Neural cell (in vitro differentiated cells): ENCODE measurements at regions not wholly inside any gene's neighbourhood (a gene's known extent, or its start where the extent isn't known, plus 50 kb on each side); places are given as distances from the start of the nearest gene placed in this dataset.

Experiments
- CTCF ChIP-seq: fragments of 450-650 bp; IDR thresholded peaks from 2 replicates; pipeline ENCODE4 v1.5.1; 2014; ENCODE audit warnings: antibody characterized with exemption, mild to moderate bottlenecking, moderate library complexity; ENCODE audit not compliant: poor library complexity, severe bottlenecking
- EP300 ChIP-seq: fragments of 450-650 bp; conservative IDR thresholded peaks from 2 replicates; pipeline ENCODE4 v1.6.1; 2014; ENCODE audit warnings: antibody characterized with exemption, mild to moderate bottlenecking, moderate library complexity; ENCODE audit not compliant: poor library complexity, severe bottlenecking
- EZH2 ChIP-seq: fragments of 200-600, 300-800 bp; shearing (Covaris generic), sonication (generic); IDR thresholded peaks from 2 replicates; pipeline ENCODE4 v1.6.1; 2014; ENCODE audit warnings: antibody characterized with exemption, low read length, borderline replicate concordance, mild to moderate bottlenecking; ENCODE audit not compliant: insufficient read depth, poor library complexity, severe bottlenecking
- POLR2AphosphoS5 ChIP-seq: IDR thresholded peaks from 2 replicates; pipeline ENCODE4 v1.6.1; 2012
- RAD21 ChIP-seq: fragments of 450-650 bp; conservative IDR thresholded peaks from 2 replicates; pipeline ENCODE4 v1.6.1; 2014; ENCODE audit warnings: antibody characterized with exemption, mild to moderate bottlenecking, moderate library complexity
- REST ChIP-seq: IDR thresholded peaks from 2 replicates; pipeline ENCODE4 v1.6.1; 2012; ENCODE audit warnings: borderline replicate concordance
- SMC3 ChIP-seq: fragments of 450-650 bp; conservative IDR thresholded peaks from 2 replicates; pipeline ENCODE4 v1.6.1; 2014; ENCODE audit warnings: antibody characterized with exemption, mild to moderate bottlenecking, moderate library complexity; ENCODE audit not compliant: poor library complexity
- TAF1 ChIP-seq: IDR thresholded peaks from 2 replicates; pipeline ENCODE4 v1.6.1; 2012; ENCODE audit warnings: low read depth

GRCh38 chr9:109641372-109641659 is 138.7 kb upstream of the PALM2AKAP2 start:
- TF ChIP-seq TAF1 (no peak), CTCF (no peak), EZH2 (no peak), RAD21 (no peak), REST (no peak), POLR2AphosphoS5 (no peak), EP300 (no peak), SMC3 (no peak)
